Right lobe of liver (tissue), 4 donors: ENCODE measurements at regions not wholly inside any gene's neighbourhood (a gene's known extent, or its start where the extent isn't known, plus 50 kb on each side); places are given as distances from the start of the nearest gene placed in this dataset.

Experiments used
- POLR2A ChIP-seq: fragments of 450-650 bp; IDR thresholded peaks from one replicate; pipeline ENCODE4 v1.6.1; 2017; ENCODE audit warnings: antibody characterized with exemption, mild to moderate bottlenecking
- TF ChIP-seq, protein P1 (sequence below), 4 donors: fragments of 200-600 bp in 3 of 4; fragments of 450-650 bp in 1 of 4; IDR thresholded peaks; one replicate each; pipeline versions ENCODE4 v1.5.1 to v1.8.0; 2016 to 2022; ENCODE audit warnings: antibody characterized with exemption in 4 of 4, mild to moderate bottlenecking in 2 of 4
- donor health status: DM: no; HTN: no; CAD: no.
- donor health status: DM: no; HTN: no; CAD: no.
- donor health status: DM: no; HTN: yes; CAD: no.

DNA sequence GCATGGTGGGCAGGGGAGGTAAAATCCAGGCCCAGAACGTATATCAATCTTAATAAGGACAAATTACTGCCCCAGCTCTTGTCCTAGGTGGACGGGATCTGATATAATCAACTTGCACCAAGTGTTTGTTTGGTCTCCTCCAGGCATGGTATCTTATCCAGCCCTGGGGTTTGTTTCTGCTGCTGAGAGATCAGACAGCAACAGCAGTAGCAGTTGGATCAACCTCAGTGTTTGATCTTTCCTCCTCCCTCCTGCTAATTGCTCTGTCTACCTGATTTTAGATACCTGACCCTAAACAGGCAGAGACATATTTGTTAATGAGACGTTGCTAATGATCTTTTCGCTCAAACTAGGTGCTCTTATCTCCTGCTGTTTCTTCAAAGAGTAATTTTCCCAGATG lies 100.4 kb upstream of the BACH2 start:
- TF ChIP-seq, protein P1, sequence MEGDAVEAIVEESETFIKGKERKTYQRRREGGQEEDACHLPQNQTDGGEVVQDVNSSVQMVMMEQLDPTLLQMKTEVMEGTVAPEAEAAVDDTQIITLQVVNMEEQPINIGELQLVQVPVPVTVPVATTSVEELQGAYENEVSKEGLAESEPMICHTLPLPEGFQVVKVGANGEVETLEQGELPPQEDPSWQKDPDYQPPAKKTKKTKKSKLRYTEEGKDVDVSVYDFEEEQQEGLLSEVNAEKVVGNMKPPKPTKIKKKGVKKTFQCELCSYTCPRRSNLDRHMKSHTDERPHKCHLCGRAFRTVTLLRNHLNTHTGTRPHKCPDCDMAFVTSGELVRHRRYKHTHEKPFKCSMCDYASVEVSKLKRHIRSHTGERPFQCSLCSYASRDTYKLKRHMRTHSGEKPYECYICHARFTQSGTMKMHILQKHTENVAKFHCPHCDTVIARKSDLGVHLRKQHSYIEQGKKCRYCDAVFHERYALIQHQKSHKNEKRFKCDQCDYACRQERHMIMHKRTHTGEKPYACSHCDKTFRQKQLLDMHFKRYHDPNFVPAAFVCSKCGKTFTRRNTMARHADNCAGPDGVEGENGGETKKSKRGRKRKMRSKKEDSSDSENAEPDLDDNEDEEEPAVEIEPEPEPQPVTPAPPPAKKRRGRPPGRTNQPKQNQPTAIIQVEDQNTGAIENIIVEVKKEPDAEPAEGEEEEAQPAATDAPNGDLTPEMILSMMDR (IDR thresholded peaks at IDR 0.05) = no peak
- no peak for TF ChIP-seq POLR2A
